ENCODE measurements at regions not wholly inside any gene's neighbourhood (a gene's known extent, or its start where the extent isn't known, plus 50 kb on each side); places are given as distances from the start of the nearest gene placed in this dataset.

DNA sequence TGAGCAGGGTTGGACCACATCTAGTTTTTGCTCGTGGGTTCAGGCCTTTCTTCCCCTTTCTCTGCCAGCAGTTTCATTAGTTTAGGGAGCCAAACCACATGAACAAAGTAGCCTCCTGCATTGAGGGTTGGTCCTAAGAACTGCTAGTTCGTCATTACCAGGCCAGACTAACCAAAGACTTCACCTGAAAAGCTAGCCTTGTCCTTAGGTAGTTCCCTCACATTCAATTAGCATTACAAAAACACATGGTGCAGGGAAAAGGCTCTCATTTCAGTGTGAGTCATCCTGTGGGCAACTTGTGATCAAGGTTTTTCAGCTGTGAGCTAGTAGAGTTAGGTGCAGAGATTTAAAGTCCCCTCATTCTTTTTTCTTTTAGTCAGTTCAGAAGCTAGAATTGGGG lies 279.3 kb upstream of the CTNNB1 start:
- no peak overlapping the region for H3K27ac ChIP-seq (ENCODE audit: low read length)
- H3K9me3 ChIP-seq (ENCODE audit: control insufficient read depth, insufficient read depth, low read depth, low read length): no peaks in the 10 kb centered on the region
- in situ Hi-C loops (cut with HindIII; ENCODE audit: low pct_unique_long_range_greater_than_20kb, low sequenced_read_pairs): no loop called here
- H3K36me3 ChIP-seq (ENCODE audit: control insufficient read depth, insufficient read depth, low read length): no peaks in the 10 kb centered on the region
- CTCF ChIA-PET: no interaction called here
- H3K4me1 ChIP-seq (ENCODE audit: control insufficient read depth, insufficient read depth, low read length): no peaks in the 10 kb centered on the region
- H3K4me3 ChIP-seq (ENCODE audit: low read depth in 2 of 2, low read length in 2 of 2): no peak overlapping the region
- no peak for ATAC-seq
- POLR2A ChIA-PET: no interaction called here
- TF ChIP-seq, protein P1, sequence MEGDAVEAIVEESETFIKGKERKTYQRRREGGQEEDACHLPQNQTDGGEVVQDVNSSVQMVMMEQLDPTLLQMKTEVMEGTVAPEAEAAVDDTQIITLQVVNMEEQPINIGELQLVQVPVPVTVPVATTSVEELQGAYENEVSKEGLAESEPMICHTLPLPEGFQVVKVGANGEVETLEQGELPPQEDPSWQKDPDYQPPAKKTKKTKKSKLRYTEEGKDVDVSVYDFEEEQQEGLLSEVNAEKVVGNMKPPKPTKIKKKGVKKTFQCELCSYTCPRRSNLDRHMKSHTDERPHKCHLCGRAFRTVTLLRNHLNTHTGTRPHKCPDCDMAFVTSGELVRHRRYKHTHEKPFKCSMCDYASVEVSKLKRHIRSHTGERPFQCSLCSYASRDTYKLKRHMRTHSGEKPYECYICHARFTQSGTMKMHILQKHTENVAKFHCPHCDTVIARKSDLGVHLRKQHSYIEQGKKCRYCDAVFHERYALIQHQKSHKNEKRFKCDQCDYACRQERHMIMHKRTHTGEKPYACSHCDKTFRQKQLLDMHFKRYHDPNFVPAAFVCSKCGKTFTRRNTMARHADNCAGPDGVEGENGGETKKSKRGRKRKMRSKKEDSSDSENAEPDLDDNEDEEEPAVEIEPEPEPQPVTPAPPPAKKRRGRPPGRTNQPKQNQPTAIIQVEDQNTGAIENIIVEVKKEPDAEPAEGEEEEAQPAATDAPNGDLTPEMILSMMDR (IDR thresholded peaks at IDR 0.05): no peak
- TF ChIP-seq POLR2AphosphoS5 (IDR thresholded peaks at IDR 0.05; ENCODE audit: low read depth, low read length) (no peak), TCF7L2 (IDR thresholded peaks at IDR 0.05; ENCODE audit: low read depth, low read length) (no peak), SIN3A (IDR thresholded peaks at IDR 0.05; ENCODE audit: borderline replicate concordance, insufficient read depth, low read depth, low read length) (no peak)
- no peak for DNase-seq (ENCODE audit: low read depth, low spot score)
- intact Hi-C loops (cut with micrococcal nuclease; ENCODE audit: unreplicated experiment): no loop called here
- no TSS peak for BruUV-seq (replicated peaks)
- H3K27me3 ChIP-seq (ENCODE audit: control insufficient read depth, insufficient read depth, low read length): no peaks in the 10 kb centered on the region

DNA sequence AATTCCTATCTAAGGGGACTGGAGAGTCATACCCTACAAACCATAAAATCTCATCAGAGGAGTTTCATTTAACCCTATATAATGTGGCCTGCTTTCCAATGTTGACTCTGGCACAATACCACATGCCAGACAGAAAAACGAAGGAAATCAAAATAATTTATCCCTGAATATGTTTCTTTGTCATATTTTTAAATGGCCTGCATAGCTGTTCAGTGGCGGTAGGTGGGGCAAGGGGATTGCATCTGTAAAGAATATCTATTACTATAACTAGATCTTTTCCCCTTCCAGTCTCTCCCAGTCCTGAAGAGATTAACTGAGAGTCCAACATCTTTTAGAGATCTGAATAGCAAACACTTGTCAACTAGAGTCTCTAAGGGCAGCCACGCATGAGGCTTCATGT lies 278.1 kb upstream of the CTNNB1 start:
- no peak for TF ChIP-seq TCF7L2 (IDR thresholded peaks at IDR 0.05; ENCODE audit: low read depth, low read length)
- in situ Hi-C loops (cut with HindIII; ENCODE audit: low pct_unique_long_range_greater_than_20kb, low sequenced_read_pairs) (no loop called here), intact Hi-C loops (cut with micrococcal nuclease; ENCODE audit: unreplicated experiment) (no loop called here)
- Histone ChIP-seq H3K4me1 (ENCODE audit: control insufficient read depth, insufficient read depth, low read length) (no peaks in the 10 kb centered on the region), H3K9me3 (ENCODE audit: control insufficient read depth, insufficient read depth, low read depth, low read length) (no peaks in the 10 kb centered on the region), H3K4me3 (ENCODE audit: low read depth in 2 of 2, low read length in 2 of 2) (no peak overlapping the region), H3K27ac (ENCODE audit: low read length) (no peak overlapping the region), H3K36me3 (ENCODE audit: control insufficient read depth, insufficient read depth, low read length) (no peaks in the 10 kb centered on the region), H3K27me3 (ENCODE audit: control insufficient read depth, insufficient read depth, low read length) (no peaks in the 10 kb centered on the region)
- DNase-seq (ENCODE audit: low read depth, low spot score) (no peak), ATAC-seq (no peak)
- BruUV-seq (replicated peaks): no TSS peak
- ChIA-PET POLR2A (no interaction called here), CTCF (no interaction called here)

DNA sequence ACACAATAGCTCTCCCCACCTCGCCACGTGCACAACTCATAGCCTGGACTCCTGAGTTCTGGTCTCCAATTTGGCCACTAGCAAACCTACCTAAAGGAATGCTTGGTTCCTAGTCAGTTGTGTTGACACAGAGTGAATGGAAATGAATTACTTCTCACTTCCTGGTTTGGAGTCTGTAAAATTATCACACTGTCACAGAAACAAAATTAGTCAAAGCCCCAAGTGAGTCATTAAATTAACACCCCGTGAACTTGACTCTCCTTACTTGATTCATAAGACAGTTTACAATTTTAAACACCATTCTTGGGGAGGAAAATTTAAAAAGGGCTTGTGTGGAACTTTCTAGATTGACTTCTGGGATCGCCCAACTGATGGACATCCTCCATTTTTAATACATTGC lies 276.2 kb upstream of the CTNNB1 start:
- Histone ChIP-seq H3K27ac (ENCODE audit: low read length) (no peak overlapping the region), H3K36me3 (ENCODE audit: control insufficient read depth, insufficient read depth, low read length) (no peaks in the 10 kb centered on the region), H3K27me3 (ENCODE audit: control insufficient read depth, insufficient read depth, low read length) (no peaks in the 10 kb centered on the region), H3K9me3 (ENCODE audit: control insufficient read depth, insufficient read depth, low read depth, low read length) (no peaks in the 10 kb centered on the region), H3K4me3 (ENCODE audit: low read depth in 2 of 2, low read length in 2 of 2) (no peak overlapping the region), H3K4me1 (ENCODE audit: control insufficient read depth, insufficient read depth, low read length) (no peaks in the 10 kb centered on the region)
- POLR2A ChIA-PET: no interaction called here
- intact Hi-C loops (cut with micrococcal nuclease; ENCODE audit: unreplicated experiment) (no loop called here), in situ Hi-C loops (cut with HindIII; ENCODE audit: low pct_unique_long_range_greater_than_20kb, low sequenced_read_pairs) (no loop called here)
- TF ChIP-seq TCF7L2 (IDR thresholded peaks at IDR 0.05; ENCODE audit: low read depth, low read length) (no peak), SIN3A (IDR thresholded peaks at IDR 0.05; ENCODE audit: borderline replicate concordance, insufficient read depth, low read depth, low read length) (no peak), POLR2AphosphoS5 (IDR thresholded peaks at IDR 0.05; ENCODE audit: low read depth, low read length) (no peak)
- TF ChIP-seq, protein P2, sequence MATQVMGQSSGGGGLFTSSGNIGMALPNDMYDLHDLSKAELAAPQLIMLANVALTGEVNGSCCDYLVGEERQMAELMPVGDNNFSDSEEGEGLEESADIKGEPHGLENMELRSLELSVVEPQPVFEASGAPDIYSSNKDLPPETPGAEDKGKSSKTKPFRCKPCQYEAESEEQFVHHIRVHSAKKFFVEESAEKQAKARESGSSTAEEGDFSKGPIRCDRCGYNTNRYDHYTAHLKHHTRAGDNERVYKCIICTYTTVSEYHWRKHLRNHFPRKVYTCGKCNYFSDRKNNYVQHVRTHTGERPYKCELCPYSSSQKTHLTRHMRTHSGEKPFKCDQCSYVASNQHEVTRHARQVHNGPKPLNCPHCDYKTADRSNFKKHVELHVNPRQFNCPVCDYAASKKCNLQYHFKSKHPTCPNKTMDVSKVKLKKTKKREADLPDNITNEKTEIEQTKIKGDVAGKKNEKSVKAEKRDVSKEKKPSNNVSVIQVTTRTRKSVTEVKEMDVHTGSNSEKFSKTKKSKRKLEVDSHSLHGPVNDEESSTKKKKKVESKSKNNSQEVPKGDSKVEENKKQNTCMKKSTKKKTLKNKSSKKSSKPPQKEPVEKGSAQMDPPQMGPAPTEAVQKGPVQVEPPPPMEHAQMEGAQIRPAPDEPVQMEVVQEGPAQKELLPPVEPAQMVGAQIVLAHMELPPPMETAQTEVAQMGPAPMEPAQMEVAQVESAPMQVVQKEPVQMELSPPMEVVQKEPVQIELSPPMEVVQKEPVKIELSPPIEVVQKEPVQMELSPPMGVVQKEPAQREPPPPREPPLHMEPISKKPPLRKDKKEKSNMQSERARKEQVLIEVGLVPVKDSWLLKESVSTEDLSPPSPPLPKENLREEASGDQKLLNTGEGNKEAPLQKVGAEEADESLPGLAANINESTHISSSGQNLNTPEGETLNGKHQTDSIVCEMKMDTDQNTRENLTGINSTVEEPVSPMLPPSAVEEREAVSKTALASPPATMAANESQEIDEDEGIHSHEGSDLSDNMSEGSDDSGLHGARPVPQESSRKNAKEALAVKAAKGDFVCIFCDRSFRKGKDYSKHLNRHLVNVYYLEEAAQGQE (IDR thresholded peaks at IDR 0.05; ENCODE audit: insufficient read depth in 1 of 2, low read depth in 2 of 2, low read length in 1 of 2): no peak
- TF ChIP-seq, protein P1 (IDR thresholded peaks at IDR 0.05): no peak
- CTCF ChIA-PET: no interaction called here
- ATAC-seq: no peak
- no peak for DNase-seq (ENCODE audit: low read depth, low spot score)
- no TSS peak for BruUV-seq (replicated peaks)
